ENCODE measurements at regions not wholly inside any gene's neighbourhood (a gene's known extent, or its start where the extent isn't known, plus 50 kb on each side); places are given as distances from the start of the nearest gene placed in this dataset.

GRCh38 chr17:72390675-72391508 lies 270.1 kb downstream of the SOX9 start:
- Histone ChIP-seq H3K27me3 (ENCODE audit: control insufficient read depth in 2 of 2, insufficient read depth in 2 of 2, low read length in 2 of 2) (no peaks in the 10 kb centered on the region), H3K4me2 (replicated peaks; ENCODE audit: extremely low read depth, low read length, poor library complexity, severe bottlenecking) (no peak overlapping the region), H3K79me2 (ENCODE audit: insufficient read depth, low read length) (no peaks in the 10 kb centered on the region), H2AFZ (ENCODE audit: insufficient read depth, low read depth, low read length, poor library complexity, severe bottlenecking) (no peak overlapping the region), H3K36me3 (replicated peaks in 1 of 2; ENCODE audit: control insufficient read depth in 1 of 2, insufficient read depth in 2 of 2, low read length in 2 of 2) (no peaks in the 10 kb centered on the region), H3K4me1 (ENCODE audit: control insufficient read depth in 1 of 2, insufficient read depth in 2 of 2, low read length in 2 of 2) (no peaks in the 10 kb centered on the region), H3K4me3 (replicated peaks in 1 of 3; ENCODE audit: low read depth in 2 of 3, low read length in 3 of 3) (no peak overlapping the region), H3K27ac (ENCODE audit: low read depth in 1 of 2, low read length in 2 of 2) (no peak overlapping the region), H3K9ac (ENCODE audit: insufficient read depth, low read length, poor library complexity, severe bottlenecking) (no peak overlapping the region), H4K20me1 (ENCODE audit: insufficient read depth, low read length) (no peaks in the 10 kb centered on the region), H3K9me3 (replicated peaks in 1 of 2; ENCODE audit: control insufficient read depth in 1 of 2, insufficient read depth in 1 of 2, low read length in 2 of 2) (peaks cover 0 to 2% of the 10 kb centered on the region in 2 donors)
- Mint-ChIP-seq H3K36me3 (no peaks in the 10 kb centered on the region), H3K9me3 (peaks cover 7 to 26% (median 14%) of the 10 kb centered on the region in 7 donors), H3K4me3 (no peak overlapping the region), H3K4me1 (no peaks in the 10 kb centered on the region), H3K27me3 (ENCODE audit: low read depth in 3 of 3) (peaks cover 2 to 5% (median 3%) of the 10 kb centered on the region in 3 donors), H3K27ac (no peak overlapping the region)
- intact Hi-C loops (cut with micrococcal nuclease) = no loop called here
- DNase-seq = no peak
- no CpG with 5 or more reads among the region's 3 CpGs for WGBS (ENCODE audit: insufficient coverage)
- TF ChIP-seq CTCF (IDR thresholded peaks at IDR 0.05) = no peak

GRCh38 chr17:72392056-72393010 lies 271.5 kb downstream of the SOX9 start:
- peaks cover 0 to 2% of the 10 kb centered on the region in 2 donors for H3K9me3 ChIP-seq (replicated peaks in 1 of 2; ENCODE audit: control insufficient read depth in 1 of 2, insufficient read depth in 1 of 2, low read length in 2 of 2)
- no peaks in the 10 kb centered on the region for H4K20me1 ChIP-seq (ENCODE audit: insufficient read depth, low read length)
- no peak for TF ChIP-seq CTCF (IDR thresholded peaks at IDR 0.05)
- intact Hi-C loops (cut with micrococcal nuclease) = no loop called here
- H3K27me3 ChIP-seq (ENCODE audit: control insufficient read depth in 2 of 2, insufficient read depth in 2 of 2, low read length in 2 of 2) = no peaks in the 10 kb centered on the region
- 85% methylated on average over 11 of the region's 18 CpGs for WGBS (ENCODE audit: insufficient coverage)
- no peak for DNase-seq
- no peak overlapping the region for H3K9ac ChIP-seq (ENCODE audit: insufficient read depth, low read length, poor library complexity, severe bottlenecking)
- H3K4me3 ChIP-seq (replicated peaks in 1 of 3; ENCODE audit: low read depth in 2 of 3, low read length in 3 of 3) = no peak overlapping the region
- no peak overlapping the region for H2AFZ ChIP-seq (ENCODE audit: insufficient read depth, low read depth, low read length, poor library complexity, severe bottlenecking)
- Mint-ChIP-seq H3K4me3 (no peak overlapping the region), H3K27me3 (ENCODE audit: low read depth in 3 of 3) (peaks cover 0 to 5% (median 2%) of the 10 kb centered on the region in 3 donors), H3K4me1 (no peaks in the 10 kb centered on the region), H3K36me3 (no peaks in the 10 kb centered on the region), H3K27ac (no peak overlapping the region), H3K9me3 (peaks cover 4 to 30% (median 14%) of the 10 kb centered on the region in 7 donors)
- no peaks in the 10 kb centered on the region for H3K36me3 ChIP-seq (replicated peaks in 1 of 2; ENCODE audit: control insufficient read depth in 1 of 2, insufficient read depth in 2 of 2, low read length in 2 of 2)
- no peak overlapping the region for H3K4me2 ChIP-seq (replicated peaks; ENCODE audit: extremely low read depth, low read length, poor library complexity, severe bottlenecking)
- no peaks in the 10 kb centered on the region for H3K4me1 ChIP-seq (ENCODE audit: control insufficient read depth in 1 of 2, insufficient read depth in 2 of 2, low read length in 2 of 2)
- H3K27ac ChIP-seq (ENCODE audit: low read depth in 1 of 2, low read length in 2 of 2) = no peak overlapping the region
- no peaks in the 10 kb centered on the region for H3K79me2 ChIP-seq (ENCODE audit: insufficient read depth, low read length)
